DMS 273 treated with DMSO at 0.1 percent for 48 hours (cell line): ENCODE measurements at regions not wholly inside any gene's neighbourhood (a gene's known extent, or its start where the extent isn't known, plus 50 kb on each side); places are given as distances from the start of the nearest gene placed in this dataset.
A peak's percentile ranks its signal among the peaks of the same experiment; 100 is the strongest.

Experiments
- DNase-seq: peaks from one replicate; lab custom pipeline; 2025; lab: John Stamatoyannopoulos, UW

- no peak for DNase-seq
These were observed 209.5 kb upstream of the SLC10A2 start for GRCh38 chr13:103275722-103276121.

DNA sequence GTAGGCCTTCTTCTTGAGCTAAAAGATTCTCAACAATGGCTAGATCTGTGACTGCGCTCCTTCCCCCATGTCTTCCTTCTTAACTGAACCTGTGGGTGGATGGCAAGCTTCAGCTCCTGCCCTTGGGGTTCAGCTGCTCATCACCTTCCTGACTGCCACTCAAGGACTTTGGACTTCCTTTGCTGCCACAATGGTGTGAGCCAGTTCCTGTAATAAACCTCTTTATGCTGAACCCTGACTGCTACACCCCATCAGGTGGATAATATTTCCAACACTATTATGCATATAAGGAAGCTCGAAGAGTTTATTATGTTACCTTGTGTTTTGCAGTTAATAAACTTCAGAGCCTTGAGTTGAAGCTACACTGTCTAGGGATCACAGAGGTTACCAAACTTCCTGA, 208.9 kb upstream of the SLC10A2 start:
- DNase-seq: no peak

GRCh38 chr13:103273825-103274224, 207.6 kb upstream of the SLC10A2 start:
- DNase-seq: no peak

- no peak for DNase-seq
These were observed 206.6 kb upstream of the SLC10A2 start for GRCh38 chr13:103272770-103273169.

DNA sequence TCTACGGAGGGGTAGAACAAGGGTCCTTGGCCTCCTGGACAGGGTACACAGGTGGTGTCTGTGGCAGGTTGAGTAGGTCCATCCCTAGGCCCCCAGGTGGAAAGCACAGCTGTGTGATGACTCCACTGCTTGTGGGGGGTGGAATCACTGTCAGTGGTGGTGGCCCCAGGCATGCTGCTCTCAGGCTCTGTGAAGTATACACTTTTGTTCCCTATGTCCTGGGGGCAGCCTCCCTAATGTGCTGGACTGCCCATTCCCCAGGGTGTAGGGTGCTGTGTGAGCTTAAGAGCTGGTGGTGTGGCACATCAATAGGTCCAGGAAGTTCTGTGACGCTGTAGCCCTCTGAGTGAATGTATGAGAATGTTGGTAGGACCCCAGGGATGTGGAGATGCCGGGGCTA, 197.2 kb upstream of the SLC10A2 start:
- DNase-seq: no peak

- no peak for DNase-seq
These were observed 189.5 kb upstream of the SLC10A2 start for GRCh38 chr13:103255587-103256301.

DNA sequence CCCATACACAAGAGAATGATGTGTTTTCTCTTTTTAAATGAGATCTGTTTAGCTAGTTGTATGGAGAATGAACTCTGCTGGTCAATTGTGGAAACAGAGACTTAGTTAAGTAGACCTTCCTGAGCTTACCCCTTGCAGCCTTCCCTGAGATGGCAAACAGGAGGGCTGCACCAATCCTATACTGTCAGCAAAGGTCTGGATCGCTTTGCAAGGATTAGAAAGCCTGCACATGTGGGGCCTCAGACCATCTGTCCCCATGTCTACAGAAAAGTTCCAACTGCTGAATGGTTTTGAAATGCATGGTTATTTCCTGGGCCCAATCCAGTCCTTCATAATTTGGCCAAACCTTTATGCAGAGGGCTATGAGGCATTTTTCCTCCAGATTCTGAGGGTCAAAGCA, 183.9 kb upstream of the SLC10A2 start:
- DNase-seq: peak; percentile 71

DNA sequence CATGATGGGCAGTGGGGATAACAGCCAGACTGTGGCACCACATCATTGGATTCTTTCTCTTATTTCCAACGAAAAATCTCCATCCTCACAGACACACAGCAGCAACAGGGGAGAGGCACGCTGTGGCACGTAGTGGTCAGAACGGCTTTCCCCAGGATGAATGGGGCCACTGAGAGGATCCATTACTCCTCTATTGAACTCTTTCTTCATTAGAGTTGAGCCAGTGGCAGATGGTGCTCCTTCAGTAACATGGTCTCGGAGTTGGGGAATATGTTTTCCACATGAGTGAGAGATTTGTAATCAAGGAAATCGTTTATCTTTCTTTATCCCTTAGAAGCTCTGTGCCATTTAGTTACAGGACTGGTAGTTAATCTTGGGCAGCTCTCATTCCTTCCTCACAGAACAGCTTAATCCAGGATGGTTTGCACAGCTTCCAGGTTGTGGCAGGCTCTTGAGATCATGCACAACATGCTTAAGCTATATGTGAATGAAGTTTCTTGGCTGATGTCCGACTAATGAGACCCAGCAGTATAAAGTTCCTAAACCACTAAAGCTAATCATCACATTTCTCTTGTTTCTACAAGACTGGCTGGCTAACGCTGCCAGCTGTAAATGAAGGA, 180.5 kb upstream of the SLC10A2 start:
- DNase-seq: peak; percentile 11

- DNase-seq: no peak
These were observed 177.3 kb upstream of the SLC10A2 start for GRCh38 chr13:103243495-103243894.

DNA sequence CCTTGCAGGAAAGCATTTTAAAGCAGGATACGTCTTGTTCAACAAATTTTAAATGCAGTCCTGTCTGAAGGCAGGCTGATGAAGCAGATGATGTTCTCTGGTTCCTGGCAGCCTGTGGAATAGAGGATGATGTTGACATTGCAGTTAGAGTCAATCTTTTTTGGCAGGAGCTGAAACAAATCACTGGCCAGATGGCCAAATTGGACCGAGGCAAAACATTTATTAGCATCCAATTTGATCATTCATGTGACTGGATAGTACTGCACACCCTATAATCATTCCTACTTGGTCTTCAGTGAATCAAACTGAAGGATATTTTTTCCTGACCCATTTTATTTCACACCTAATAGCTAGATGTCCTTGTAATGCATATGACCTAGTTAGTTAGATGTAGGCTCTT, 172.2 kb upstream of the SLC10A2 start:
- DNase-seq: peak; percentile 72

GRCh38 chr13:103236213-103236612, 170.0 kb upstream of the SLC10A2 start:
- peak; percentile 7 for DNase-seq

GRCh38 chr13:103229674-103230073, 163.5 kb upstream of the SLC10A2 start:
- DNase-seq: no peak

- DNase-seq: no peak
These were observed 158.6 kb upstream of the SLC10A2 start for GRCh38 chr13:103224804-103225203.

- no peak for DNase-seq
These were observed 156.5 kb upstream of the SLC10A2 start for GRCh38 chr13:103222683-103223082.

GRCh38 chr13:103218253-103218652, 152.0 kb upstream of the SLC10A2 start:
- DNase-seq: no peak

DNA sequence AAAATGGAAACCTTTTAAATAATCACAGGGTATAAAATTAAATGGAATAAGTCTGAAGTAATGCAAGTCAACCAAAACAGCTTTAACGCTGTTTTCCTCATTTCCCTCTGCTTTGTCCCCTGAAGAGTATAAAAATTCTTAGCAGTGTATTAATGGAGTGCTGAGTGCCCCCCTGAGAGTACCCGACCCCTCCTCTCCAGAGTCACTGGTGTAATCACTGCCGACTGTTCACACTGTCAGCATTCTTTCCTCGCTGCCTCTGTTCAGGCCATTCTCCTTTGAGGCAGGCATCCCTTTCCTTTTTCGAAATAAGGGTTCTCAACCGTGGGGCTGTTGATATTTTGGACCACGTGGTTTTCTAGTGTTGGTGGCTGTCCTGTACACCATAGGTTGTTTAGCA, 146.9 kb upstream of the SLC10A2 start:
- no peak for DNase-seq

GRCh38 chr13:103210348-103210747, 144.1 kb upstream of the SLC10A2 start:
- DNase-seq: no peak

DNA sequence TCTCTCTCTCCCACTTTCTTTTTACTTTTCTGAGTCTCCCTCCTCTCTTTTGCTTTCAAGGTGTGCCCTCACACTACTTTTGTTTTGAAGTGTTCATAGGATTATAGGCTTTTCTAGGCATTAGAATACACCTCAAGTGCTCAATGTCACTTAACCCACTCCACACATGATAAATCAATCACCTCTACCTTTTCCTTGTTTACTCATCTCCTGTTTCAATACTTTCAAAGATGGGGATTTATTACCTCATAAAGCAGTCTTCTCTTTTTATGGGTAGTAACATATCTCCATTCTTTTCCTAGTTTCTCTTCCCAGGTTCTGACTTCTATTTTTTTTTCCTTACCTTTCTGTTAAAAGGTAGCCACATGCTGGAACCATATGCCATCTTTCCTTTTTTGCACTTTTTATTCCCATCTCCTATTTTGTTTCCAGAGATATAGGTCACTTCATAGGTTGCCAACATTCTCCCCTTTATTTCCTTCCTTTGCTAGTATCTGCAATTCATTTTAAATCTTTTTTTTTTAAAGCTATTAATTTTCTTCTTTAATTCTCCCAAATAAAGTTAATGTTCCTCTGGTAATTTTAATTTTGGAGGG, 137.6 kb upstream of the SLC10A2 start:
- DNase-seq: no peak

GRCh38 chr13:103200118-103200885, 134.1 kb upstream of the SLC10A2 start:
- DNase-seq: no peak

- no peak for DNase-seq
These were observed 133.3 kb upstream of the SLC10A2 start for GRCh38 chr13:103199380-103200088.

DNA sequence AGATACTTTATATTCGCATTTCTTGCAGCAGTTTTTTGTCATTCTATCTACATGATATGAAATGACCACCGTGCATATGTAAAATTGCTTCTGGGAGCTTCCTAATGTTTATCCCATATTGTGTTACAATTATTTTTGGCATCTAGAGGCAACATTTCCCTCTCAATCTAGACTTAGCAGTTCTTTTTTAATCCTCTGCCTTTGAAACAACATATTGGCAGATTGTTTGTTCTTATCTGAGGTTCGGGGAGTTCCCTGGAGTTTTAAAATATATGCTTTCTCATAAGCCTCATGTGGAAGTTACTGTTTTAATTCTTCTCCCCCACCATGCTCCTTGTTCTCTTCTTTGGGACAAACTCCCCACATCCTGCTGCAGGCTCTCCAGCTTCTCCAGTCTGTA, 130.1 kb upstream of the SLC10A2 start:
- no peak for DNase-seq

DNA sequence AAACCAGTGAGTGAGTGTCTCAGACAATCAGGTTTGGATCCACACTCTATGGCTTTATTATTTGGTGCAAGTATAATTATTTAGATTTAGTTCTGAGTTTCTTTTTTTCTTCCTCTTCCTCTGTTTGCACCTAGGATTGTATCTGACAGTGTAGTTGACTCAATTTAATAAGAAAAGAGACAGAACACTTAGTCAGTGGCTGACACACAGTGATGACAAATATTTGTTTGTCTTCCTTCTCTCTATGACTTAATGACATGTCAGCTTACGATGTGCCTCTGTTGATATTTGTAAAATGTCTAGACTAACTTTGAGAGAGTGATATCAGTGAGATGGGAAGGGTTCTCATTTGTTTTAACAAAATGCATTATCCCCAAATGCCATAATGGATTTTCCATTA, 129.5 kb upstream of the SLC10A2 start:
- no peak for DNase-seq
